Epithelial cell of prostate (primary cell): ENCODE measurements at regions not wholly inside any gene's neighbourhood (a gene's known extent, or its start where the extent isn't known, plus 50 kb on each side); places are given as distances from the start of the nearest gene placed in this dataset.
"Not testable (repeated sequence)": the region's sequence is repeated elsewhere in the genome, so short reads cannot be mapped to it uniquely, and the experiment has no call there.

Experiments
- DNase-seq: peaks from one replicate; pipeline ENCODE4 v3.0.0-alpha.2; 2011; ENCODE audit warnings: low read depth, low spot score
- H3K27ac ChIP-seq: fragments of 450-650 bp; 2 replicates; pipeline ENCODE4 v1.5.1; 2017; ENCODE audit warnings: mild to moderate bottlenecking

DNA sequence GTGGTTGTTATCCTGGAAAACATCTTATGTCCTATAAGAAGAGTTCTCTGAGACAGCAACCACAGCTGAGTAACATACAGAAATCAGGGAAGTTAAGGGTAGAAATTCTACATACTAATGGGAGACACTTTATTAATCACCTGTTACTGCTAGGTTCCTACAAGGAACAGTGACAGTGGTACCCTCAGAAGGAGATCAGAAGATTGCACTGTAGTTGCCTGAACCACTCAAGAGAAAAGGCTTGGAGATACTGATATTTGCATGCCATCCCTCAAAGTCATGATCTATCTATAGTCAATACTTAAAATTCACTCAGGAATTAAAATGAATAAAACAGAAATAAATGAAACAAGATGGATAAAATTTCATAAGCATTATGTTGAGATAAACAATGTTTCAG lies 136.0 kb downstream of the LMLN start:
- DNase-seq: no peak
- H3K27ac ChIP-seq: no peak overlapping the region

DNA sequence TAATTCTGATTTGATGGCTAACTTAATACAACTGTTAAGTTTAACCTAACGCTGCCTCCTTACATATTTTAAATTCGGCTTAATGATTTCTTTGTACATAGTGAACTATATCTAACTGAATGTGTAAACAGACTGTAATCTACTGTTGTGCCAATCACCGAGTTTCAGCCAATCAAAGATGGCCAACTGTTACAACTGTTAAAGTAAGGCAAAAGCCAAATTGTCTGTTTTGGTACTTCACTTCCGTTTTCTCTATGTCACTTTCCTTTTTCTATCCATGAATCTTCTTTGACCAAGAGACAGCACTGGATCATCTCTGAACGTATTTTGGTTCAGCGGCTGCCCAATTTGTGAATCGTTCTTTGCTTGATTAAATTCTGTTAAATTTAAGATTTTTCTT lies 137.0 kb downstream of the LMLN start:
- no peak overlapping the region for H3K27ac ChIP-seq
- no peak for DNase-seq

DNA sequence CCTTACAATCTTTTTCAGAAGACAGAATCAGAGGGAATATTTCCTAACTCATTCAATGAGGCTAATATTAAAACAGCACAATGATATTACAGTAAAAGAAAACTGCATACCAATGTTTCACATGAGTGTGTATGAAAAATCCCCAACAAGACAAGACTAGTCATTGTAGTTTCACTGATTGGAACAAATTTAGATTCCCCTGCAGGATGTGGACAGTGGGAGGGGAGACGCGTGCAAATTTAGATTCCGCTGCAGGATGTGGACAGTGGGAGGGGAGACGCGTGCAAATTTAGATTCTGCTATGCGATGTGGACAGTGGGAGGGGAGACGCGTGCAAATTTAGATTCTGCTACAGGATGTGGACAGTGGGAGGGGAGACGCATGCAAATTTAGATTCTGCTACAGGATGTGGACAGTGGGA lies 138.7 kb downstream of the LMLN start:
- not testable (repeated sequence) for DNase-seq, H3K27ac ChIP-seq

DNA sequence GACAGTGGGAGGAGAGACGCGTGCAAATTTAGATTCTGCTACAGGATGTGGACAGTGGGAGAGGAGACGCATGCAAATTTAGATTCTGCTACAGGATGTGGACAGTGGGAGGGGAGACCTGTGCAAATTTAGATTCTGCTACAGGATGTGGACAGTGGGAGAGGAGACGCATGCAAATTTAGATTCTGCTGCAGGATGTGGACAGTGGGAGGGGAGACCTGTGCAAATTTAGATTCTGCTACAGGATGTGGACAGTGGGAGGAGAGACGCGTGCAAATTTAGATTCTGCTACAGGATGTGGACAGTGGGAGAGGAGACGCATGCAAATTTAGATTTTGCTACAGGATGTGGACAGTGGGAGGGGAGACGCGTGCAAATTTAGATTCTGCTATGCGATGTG lies 143.1 kb downstream of the LMLN start:
- not testable (repeated sequence) for H3K27ac ChIP-seq, DNase-seq

DNA sequence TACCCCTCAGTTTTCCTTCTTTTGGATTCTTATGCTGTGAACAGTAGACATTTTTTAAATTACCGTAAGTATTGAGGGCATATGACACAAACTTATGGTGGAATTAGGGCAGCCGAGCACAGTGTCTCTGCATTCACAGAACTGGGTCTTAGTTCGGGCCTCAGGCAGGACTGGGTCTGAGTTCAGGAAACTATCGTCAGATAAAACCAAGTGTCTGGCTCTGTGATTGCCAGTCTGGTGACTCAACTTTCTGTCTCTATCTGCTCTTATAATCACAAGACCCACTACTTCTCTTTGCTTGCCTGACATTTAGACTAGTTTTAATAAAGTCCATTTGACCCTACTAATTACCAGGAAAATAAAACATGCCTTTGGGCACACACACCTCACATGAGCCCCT lies 146.2 kb downstream of the LMLN start:
- no peak overlapping the region for H3K27ac ChIP-seq
- no peak for DNase-seq

DNA sequence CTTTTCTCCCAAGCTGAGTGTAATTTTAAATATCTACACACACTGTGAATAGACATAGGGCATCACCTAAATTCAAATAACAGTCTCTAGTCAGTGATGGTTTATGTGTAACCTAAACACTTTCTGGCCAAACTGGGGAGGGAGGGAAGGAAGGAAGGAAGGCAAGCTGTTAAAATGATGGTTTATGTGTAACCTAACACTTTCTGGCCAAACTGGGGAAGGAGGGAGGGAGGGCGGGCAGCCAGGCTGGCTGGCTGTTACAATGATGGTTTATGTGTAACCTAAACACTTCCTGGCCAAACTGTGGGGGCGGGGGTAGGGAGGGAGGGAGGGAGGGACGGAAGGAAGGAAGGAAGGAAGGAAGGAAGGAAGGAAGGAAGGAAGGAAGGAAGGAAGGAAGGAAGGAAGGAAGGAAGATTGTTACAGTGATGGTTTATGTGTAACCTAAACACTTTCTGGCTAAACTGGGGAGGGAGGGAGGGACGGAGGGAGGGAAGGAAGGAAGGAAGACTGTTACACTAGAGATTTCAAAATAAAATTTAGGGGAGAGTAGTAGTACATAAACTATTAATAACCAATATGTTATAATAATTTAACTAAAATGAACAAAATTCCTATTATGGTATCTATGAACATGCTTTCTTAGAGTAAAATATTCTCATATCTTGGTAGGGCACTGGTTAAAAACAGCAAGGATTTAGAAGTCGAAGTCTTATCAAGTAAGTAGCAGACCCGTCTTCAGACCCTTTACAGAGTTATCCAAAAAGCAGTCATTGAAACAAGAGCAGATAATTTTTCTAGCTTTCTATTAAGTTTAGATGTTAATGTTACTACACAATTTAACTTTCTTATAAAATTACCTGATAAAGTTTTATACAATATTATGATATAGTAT lies 148.1 kb downstream of the LMLN start:
- no peak overlapping the region for H3K27ac ChIP-seq
- no peak for DNase-seq

DNA sequence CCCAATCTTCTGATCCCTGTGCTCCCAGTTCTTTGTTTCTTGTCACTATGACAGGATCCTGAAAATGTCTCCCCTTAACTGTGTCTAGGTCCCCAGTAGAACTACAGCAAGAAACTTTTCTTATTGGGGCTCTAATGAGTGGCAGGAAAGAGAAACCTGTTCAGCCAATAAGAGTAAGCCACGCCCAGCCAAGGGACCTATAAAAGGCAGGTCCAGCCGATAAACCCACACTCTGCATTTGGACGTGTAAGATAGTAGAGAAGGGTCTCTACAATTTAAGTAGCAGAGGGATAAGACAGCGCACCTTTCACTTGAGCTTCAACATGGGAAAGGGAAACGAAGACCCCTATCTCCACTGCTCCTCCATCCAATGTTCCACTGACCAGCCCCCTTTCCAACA lies 149.9 kb downstream of the LMLN start:
- no peak overlapping the region for H3K27ac ChIP-seq
- DNase-seq: no peak

DNA sequence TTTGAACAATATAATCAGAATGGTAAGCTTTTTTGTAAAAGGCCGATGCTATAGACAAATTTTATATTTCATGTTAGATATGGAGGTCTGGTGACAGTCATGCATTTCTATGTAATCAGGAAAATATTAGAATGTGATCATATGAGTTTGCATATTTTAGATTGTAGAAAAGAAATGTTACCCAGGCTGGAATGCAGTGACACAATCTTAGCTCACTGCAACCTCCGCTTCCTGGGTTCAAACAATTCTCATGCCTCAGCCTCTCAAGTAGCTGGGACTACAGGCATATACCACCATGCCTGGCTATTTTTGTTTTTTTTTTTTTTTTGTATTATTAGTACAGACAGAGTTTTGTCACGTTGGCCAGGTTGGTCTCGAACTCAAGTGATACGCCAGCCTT lies 152.0 kb downstream of the LMLN start:
- H3K27ac ChIP-seq: no peak overlapping the region
- no peak for DNase-seq

DNA sequence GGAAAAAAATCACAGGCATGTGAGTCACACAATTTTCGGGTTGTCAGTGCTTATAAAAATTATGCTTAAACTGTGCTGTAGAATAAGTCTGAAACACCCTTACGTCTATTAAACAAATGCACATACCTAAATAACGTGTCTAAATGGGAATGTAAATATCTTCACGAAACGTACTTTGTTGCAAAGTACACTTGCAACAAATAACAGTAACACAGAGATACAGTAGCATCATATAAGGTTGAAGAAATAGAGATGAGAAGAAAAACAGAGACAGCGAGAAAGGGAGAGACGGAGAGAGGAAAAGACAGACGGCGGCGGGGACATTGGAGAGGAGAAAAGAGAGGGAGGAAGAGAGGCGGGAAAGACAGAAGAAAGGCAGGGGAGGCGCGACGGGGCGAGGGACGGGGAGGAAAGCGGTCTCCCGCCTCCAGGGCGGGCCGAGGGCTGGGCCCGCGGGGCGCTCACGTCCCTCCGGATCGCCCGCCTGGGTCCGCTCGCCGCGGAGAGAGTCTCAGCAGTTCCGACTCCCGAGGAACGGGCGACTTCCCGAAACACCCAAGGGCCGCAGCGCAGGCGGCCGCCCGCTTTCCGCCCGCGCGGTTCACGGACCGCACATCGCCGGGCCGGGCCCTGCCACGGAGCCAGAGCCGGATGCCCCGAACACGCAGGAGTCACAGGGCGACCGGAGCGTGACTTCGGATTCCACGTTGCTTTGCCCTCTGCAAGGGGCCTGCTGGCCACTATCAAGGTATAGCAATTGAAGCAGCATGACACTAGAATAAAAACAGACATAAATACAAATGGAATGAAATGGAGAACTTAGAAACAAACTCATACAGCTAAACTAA lies 153.4 kb downstream of the LMLN start:
- no peak overlapping the region for H3K27ac ChIP-seq
- DNase-seq: no peak

DNA sequence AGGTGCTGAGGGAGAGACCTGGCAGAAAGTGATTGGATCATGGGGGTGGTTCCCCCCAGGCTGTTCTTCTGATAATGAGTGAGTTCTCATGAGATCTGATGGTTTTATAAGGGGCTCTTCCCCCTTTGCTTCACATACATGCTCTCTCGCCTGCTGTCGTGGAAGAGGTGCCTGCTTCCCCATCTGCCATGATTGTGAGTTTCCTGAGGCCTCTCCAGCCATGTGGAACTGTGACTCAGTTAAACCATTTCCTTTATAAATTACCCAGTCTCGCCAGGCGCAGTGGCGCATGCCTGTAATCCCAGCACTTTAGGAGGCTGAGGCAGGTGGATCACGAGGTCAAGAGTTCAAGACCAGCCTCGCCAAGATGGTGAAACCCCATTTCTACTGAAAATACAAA lies 154.5 kb downstream of the LMLN start:
- H3K27ac ChIP-seq, DNase-seq: not testable (repeated sequence)

DNA sequence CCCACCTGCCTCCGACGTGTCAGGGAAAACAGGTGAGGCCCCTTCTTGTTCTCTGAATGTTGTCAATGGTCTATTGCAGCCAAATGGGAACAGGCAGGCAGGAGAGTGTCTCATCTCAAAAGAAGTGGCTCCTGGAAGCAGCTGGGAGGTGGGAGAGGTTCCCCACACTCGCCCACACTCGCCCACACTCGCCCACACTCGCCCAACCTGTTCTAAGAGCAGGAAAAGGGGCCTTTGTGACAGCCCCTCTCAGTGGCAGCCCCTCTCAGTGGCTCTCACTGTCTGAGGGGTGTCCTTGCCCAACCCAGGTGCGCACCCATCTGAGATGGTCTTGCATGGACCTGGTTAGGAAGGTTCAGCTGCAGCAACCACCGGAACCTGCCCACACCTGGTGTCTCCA lies 162.2 kb downstream of the LMLN start:
- DNase-seq, H3K27ac ChIP-seq: not testable (repeated sequence)

DNA sequence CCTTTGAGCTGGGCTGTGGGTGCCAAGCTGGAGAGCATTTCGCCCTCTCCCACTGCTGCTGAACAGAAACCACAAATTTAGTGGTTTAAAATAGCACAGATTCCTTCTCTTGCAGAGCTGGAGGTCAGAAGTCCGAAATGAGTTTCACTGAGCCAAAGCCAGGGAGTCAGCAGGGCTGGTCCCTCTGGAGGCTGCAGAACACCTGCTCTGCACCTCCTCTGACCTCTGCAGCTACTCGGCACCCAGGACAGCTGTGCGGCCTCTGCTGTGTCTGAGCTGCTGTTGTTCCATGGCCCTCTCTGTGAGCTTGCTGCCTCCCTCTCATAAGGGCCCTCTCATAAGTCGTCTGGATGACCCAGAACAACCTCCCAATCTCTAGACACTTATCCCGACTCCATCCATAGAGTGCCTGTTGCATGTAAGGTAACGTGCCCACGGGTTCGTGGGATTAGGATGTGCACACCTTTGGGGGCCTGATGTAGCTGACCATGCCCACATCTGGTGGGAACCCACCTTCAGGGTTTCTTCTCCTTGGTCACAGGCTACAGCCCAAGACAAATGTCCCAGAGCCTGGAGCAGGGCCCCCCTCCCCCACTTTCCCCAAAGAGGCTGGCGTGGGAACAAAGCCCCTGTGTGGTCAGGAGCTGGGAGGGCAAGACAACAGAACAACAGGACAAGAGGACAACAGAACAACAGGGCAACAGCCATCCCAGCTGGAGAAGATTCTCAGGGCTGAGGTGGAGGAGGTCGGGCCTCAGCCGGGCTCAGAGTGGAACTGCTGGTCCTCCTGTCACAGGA lies 177.2 kb downstream of the LMLN start:
- not testable (repeated sequence) for H3K27ac ChIP-seq, DNase-seq

DNA sequence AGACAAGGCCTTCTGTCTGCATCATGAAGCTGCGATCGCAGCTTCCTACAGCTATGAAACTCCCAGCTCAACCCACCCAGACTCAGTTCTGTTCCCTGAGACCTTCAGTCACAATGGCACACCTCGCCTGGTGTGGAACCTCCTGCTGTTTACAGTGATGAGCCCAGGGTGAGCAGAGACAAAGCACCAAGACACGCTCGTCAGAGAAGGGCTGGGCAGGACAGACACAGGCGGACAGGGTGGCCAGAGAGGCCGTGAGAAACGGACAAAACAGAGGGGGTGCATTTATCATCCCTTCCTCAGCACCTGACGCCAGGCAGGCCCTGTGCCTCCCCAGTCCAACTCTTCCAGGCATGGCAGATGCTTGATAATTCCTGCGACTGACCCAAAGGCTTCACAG lies 178.2 kb downstream of the LMLN start:
- DNase-seq: not testable (repeated sequence)

DNA sequence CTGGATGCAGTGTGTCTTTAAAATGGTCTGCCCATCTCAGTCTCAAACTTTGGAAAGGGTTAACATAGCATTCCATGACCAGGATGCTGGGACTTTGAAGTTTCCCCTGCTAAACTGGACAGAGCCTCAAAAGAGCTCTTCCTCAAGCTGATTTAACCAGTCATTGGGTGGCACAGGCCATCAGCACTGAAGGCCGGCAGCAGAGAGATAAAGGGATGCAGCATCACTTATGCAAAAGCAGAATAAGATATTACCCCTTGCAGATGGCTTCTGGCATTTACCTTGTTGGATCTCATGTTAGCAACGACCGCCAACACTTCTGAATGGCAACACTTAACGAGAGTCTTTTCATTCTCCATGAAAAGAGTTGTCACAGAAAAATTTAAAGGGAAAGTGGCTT lies 179.0 kb downstream of the LMLN start:
- not testable (repeated sequence) for DNase-seq, H3K27ac ChIP-seq

More for the DNA sequence above, 178.2 kb downstream of the LMLN start:
- not testable (repeated sequence) for H3K27ac ChIP-seq

DNA sequence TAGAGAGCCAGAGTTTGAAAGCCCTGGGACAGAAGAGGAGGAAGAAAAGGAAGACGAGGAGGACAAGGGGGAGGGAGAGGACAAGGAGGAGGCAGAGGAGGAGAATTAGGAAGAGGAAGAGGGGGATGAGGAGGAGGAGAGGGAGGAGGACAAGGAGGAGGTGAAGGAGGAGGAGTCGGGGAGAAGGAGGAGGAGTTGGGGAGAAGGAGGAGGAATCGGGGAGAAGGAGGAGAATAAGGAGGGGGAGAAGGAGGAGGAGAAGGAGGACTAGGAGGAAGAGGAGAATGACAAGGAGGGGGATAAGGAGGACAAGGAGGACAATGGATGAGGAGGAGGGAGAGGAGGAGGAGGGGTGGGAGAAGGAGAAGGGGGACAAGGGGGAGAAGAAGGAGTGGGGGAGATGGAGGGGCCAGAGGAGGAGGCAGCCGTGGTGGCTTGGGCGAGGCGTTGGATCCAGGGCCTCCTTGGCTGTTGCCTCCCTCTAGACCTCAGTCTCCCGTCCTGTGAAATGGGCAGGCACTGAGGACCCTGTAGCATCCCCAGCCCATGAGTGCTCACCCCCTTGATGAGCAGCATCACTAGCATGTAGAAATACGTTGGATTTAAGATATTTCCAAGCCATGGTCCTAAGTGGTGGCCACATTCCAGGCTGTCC lies 179.6 kb downstream of the LMLN start:
- DNase-seq, H3K27ac ChIP-seq: not testable (repeated sequence)

DNA sequence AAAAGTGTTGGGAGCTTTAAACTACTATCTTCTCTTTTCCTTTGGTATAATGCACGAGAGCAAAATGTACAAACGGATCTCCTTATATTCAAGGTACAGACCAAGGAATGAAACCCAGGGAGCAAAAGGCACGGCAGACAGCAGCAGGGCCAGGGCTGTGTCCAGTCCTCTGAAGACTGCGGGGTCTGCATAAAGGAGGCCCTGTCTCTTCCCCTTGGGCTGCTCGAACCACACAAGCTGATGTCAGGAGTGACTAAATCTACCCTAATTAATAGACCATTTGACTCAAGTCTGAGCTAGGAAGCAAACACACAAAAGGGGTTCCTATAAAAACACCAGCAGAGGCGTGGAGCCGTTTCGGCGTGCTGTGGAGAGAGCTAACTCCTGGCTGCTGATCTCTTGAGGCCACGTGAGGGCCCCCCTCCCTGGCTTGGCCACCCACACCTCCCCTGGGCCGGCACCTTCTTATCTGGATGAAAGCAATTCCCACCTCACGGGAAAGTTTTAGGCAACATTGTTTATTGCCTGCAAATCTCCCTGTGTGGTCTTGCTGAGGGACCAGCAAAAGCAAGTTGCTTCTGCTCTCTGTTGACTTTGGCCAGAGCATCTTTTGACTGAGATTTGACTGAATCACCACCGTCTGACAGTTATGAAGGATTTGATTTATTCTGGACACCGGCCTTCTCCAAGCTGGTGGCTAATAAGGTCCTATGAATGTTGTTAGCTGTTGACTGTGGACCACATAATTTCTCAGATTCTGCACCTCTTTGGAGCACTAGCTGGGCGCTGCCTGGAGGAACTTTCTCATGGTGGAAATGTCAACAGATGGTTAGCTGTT lies 183.5 kb downstream of the LMLN start:
- H3K27ac ChIP-seq, DNase-seq: not testable (repeated sequence)

DNA sequence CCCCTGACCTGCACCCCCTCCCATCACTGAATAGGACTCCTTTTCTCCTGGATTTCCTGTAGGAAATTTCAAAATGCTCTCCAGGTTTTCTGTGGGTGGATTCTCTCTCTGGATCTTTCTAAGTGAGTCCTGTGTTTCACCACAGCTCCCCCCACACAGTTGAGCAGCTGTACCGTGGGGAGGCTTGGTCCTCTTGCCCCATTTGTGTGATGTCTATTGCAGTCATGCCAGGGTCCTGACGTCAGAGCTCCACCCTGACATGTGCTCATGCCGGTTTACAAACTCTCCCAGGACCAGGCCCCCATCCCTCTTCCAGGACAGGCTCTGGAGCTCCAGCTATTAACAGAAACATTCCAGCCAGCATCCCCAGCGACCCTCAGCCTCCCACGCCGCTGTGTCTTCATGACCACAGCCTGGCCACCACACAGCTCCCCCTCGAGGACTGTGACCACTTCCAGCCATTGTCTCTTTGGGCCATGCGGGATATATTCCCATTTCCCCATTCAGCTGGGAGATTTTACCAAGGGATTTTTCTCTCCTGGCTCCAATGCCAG lies 185.3 kb downstream of the LMLN start:
- not testable (repeated sequence) for H3K27ac ChIP-seq, DNase-seq

DNA sequence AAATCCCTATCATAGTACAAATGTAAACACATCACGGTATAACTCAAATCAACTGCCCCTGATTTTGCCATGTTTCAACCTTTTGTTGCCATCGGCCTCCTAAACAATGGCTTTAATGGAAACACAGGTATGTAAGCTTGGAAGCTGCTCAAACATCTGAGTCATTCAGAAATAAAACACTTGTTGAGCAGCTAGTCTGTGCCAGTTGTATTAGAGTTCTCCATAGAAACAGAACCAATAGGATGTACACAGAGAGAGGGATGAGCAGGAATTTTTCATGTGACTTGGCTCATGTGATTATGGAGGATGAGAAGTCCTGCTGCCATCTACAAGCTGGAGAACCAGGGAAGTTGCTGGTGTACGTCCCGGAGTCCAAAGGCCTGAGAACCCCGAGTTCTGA lies 186.1 kb downstream of the LMLN start:
- H3K27ac ChIP-seq: not testable (repeated sequence)
- peak; percentile 46 for DNase-seq
